H1 (cell line): ENCODE measurements at regions not wholly inside any gene's neighbourhood (a gene's known extent, or its start where the extent isn't known, plus 50 kb on each side); places are given as distances from the start of the nearest gene placed in this dataset.
"Not testable (repeated sequence)": the region's sequence is repeated elsewhere in the genome, so short reads cannot be mapped to it uniquely, and the experiment has no call there.

Source experiments
- CTCF ChIA-PET: fragments of 300-600 bp; sonication (Branson Sonifier 250); formaldehyde crosslinking; loops from one replicate; lab custom pipeline; 2021; ENCODE audit not compliant: partially characterized antibody; lab: Charles Lee
- POLR2A ChIA-PET: fragments of 300-600 bp; sonication (Branson Sonifier 250); formaldehyde crosslinking; loops from one replicate; lab custom pipeline; 2021; ENCODE audit warnings: inconsistent platforms; ENCODE audit not compliant: partially characterized antibody; lab: Charles Lee
- DNase-seq, 2 experiments: peaks; one replicate each; pipeline versions ENCODE4 v3.0.0 to v3.0.0-alpha.2; 2010 to 2022; ENCODE audit warnings: low spot score in 2 of 2, low read depth in 1 of 2, mixed read lengths in 1 of 2
- FAIRE-seq: peaks from 2 replicates; lab custom pipeline; 2011; peaks lifted over from hg19 to GRCh38; lab: Jason Lieb, UNC
- H2AFZ ChIP-seq: 2 replicates; pipeline ENCODE4 v1.8.1; 2012; ENCODE audit warnings: low read length, inconsistent platforms
- H2AK5ac ChIP-seq: 2 replicates; pipeline ENCODE4 v1.6.1; 2013; ENCODE audit warnings: low read depth, low read length
- H2BK120ac ChIP-seq: replicated peaks from 2 replicates; pipeline ENCODE3; 2013; ENCODE audit warnings: low read depth, low read length, inconsistent platforms
- H2BK12ac ChIP-seq: 2 replicates; pipeline ENCODE4 v1.6.1; 2013; ENCODE audit warnings: low read depth, low read length
- H2BK15ac ChIP-seq: 2 replicates; pipeline ENCODE4 v1.6.1; 2013; ENCODE audit warnings: low read length
- H2BK20ac ChIP-seq: 2 replicates; pipeline ENCODE4 v1.6.1; 2013; ENCODE audit warnings: low read length
- H2BK5ac ChIP-seq: 2 replicates; pipeline ENCODE4 v1.6.1; 2013; ENCODE audit warnings: low read depth, low read length
- H3K14ac ChIP-seq: 2 replicates; pipeline ENCODE4 v1.6.1; 2013; ENCODE audit warnings: inconsistent platforms; ENCODE audit not compliant: insufficient read length
- H3K18ac ChIP-seq: 2 replicates; pipeline ENCODE4 v1.6.1; 2013; ENCODE audit warnings: low read length; ENCODE audit errors: extremely low read depth
- H3K23ac ChIP-seq: 2 replicates; pipeline ENCODE4 v1.6.1; 2013; ENCODE audit warnings: inconsistent platforms; ENCODE audit not compliant: insufficient read length
- H3K23me2 ChIP-seq: 2 replicates; pipeline ENCODE4 v1.6.1; 2013; ENCODE audit warnings: low read depth, low read length
- H3K27ac ChIP-seq: 2 replicates; pipeline ENCODE4 v1.6.1; 2011; ENCODE audit warnings: low read depth, low read length, inconsistent platforms
- H3K27me3 ChIP-seq, 4 experiments: replicated peaks in 1 of 4; 1 replicate in 1 of 4; 2 replicates in 3 of 4; pipeline versions ENCODE4 v1.6.1 to v1.8.1; 2011 to 2013; ENCODE audit warnings: low read length in 3 of 4, mild to moderate bottlenecking in 3 of 4, inconsistent platforms in 2 of 4, mixed read lengths in 2 of 4, moderate library complexity in 1 of 4; ENCODE audit not compliant: control insufficient read depth in 3 of 4, insufficient read depth in 3 of 4; ENCODE audit errors: extremely low read depth in 1 of 4
- H3K36me3 ChIP-seq, 4 experiments: 2 replicates each; pipeline versions ENCODE4 v1.6.1 to v1.8.1; 2011 to 2013; ENCODE audit warnings: mild to moderate bottlenecking in 4 of 4, low read length in 3 of 4, moderate library complexity in 2 of 4, control low read depth in 1 of 4, inconsistent platforms in 1 of 4; ENCODE audit not compliant: insufficient read depth in 4 of 4, control insufficient read depth in 2 of 4
- H3K4ac ChIP-seq: replicated peaks from 2 replicates; pipeline ENCODE3; 2013; ENCODE audit warnings: low read length, low read depth, mixed read lengths, inconsistent platforms; ENCODE audit not compliant: insufficient read length
- H3K4me1 ChIP-seq, 4 experiments: replicated peaks in 1 of 4; 1 replicate in 1 of 4; 2 replicates in 3 of 4; pipeline versions ENCODE4 v1.6.1 to v1.8.1; 2011 to 2013; ENCODE audit warnings: low read length in 3 of 4, inconsistent platforms in 2 of 4, mixed read lengths in 1 of 4; ENCODE audit not compliant: insufficient read depth in 4 of 4, control insufficient read depth in 3 of 4
- H3K4me2 ChIP-seq, 2 experiments: 2 replicates each; pipeline versions ENCODE4 v1.6.1 to v1.8.1; 2011 to 2013; ENCODE audit warnings: low read depth in 2 of 2, low read length in 2 of 2, control low read depth in 1 of 2, inconsistent platforms in 1 of 2, mild to moderate bottlenecking in 1 of 2; ENCODE audit not compliant: insufficient read depth in 1 of 2
- H3K4me3 ChIP-seq, 4 experiments: fragments of 200-600, 300-600 bp in 1 of 4; sonication (generic), shearing (Covaris generic), sonication (Bioruptor Twin) in 1 of 4; 2 replicates each; pipeline versions ENCODE4 v1.5.1 to v1.8.1; 2011 to 2016; ENCODE audit warnings: low read length in 4 of 4, low read depth in 3 of 4, control low read depth in 2 of 4, inconsistent platforms in 2 of 4, mild to moderate bottlenecking in 2 of 4, mixed read lengths in 1 of 4, moderate library complexity in 1 of 4; ENCODE audit not compliant: insufficient read depth in 2 of 4; ENCODE audit errors: extremely low read depth in 1 of 4
- H3K56ac ChIP-seq: replicated peaks from 2 replicates; pipeline ENCODE3; 2013; ENCODE audit warnings: low read depth, mild to moderate bottlenecking, mixed read lengths, low read length, inconsistent platforms; ENCODE audit not compliant: insufficient read length
- H3K79me1 ChIP-seq: 2 replicates; pipeline ENCODE4 v1.6.1; 2013; ENCODE audit warnings: low read depth, low read length, control low read depth
- H3K79me2 ChIP-seq, 2 experiments: 2 replicates each; pipeline versions ENCODE4 v1.6.1 to v1.8.1; 2012 to 2013; ENCODE audit warnings: low read length in 2 of 2, mild to moderate bottlenecking in 2 of 2, inconsistent platforms in 1 of 2; ENCODE audit not compliant: insufficient read depth in 2 of 2, control insufficient read depth in 1 of 2
- H3K9ac ChIP-seq, 4 experiments: replicated peaks in 1 of 4; 1 replicate in 1 of 4; 2 replicates in 3 of 4; pipeline versions ENCODE4 v1.6.1 to v1.8.1; 2011 to 2013; ENCODE audit warnings: low read depth in 3 of 4, low read length in 3 of 4, control low read depth in 2 of 4, mild to moderate bottlenecking in 2 of 4, moderate library complexity in 2 of 4, inconsistent platforms in 1 of 4; ENCODE audit errors: extremely low read depth in 1 of 4
- H3K9me3 ChIP-seq, 2 experiments: 2 replicates each; pipeline versions ENCODE4 v1.6.1 to v1.8.1; 2012 to 2013; ENCODE audit warnings: mild to moderate bottlenecking in 2 of 2, moderate library complexity in 2 of 2, control low read depth in 1 of 2, inconsistent platforms in 1 of 2, low read depth in 1 of 2, low read length in 1 of 2, mixed read lengths in 1 of 2; ENCODE audit not compliant: insufficient read depth in 2 of 2
- H4K20me1 ChIP-seq, 2 experiments: replicated peaks in 1 of 2; 2 replicates each; pipeline versions ENCODE3 to v1.8.1; 2011 to 2013; ENCODE audit warnings: inconsistent platforms in 2 of 2, low read length in 2 of 2, mild to moderate bottlenecking in 1 of 2; ENCODE audit not compliant: insufficient read depth in 2 of 2, control insufficient read depth in 1 of 2
- H4K5ac ChIP-seq: 2 replicates; pipeline ENCODE4 v1.6.1; 2013; ENCODE audit warnings: low read length, low read depth, mixed read lengths, inconsistent platforms; ENCODE audit not compliant: insufficient read length
- H4K8ac ChIP-seq: 2 replicates; pipeline ENCODE4 v1.8.0; 2013; ENCODE audit warnings: mild to moderate bottlenecking, moderate library complexity, low read length, inconsistent platforms; ENCODE audit not compliant: insufficient read depth; ENCODE audit errors: extremely low read depth
- H4K91ac ChIP-seq: replicated peaks from 2 replicates; pipeline ENCODE3; 2013; ENCODE audit warnings: low read length, mixed read lengths, inconsistent platforms; ENCODE audit not compliant: insufficient read length
- WGBS, 2 experiments: shearing (Covaris generic) in 1 of 2; methylation state at CpG; one replicate each; pipeline versions ENCODE4 v1.1.6 to v1.1.7; 2013 to 2015; ENCODE audit warnings: low lambda C conversion rate in 2 of 2, mixed read lengths in 2 of 2, inconsistent platforms in 1 of 2, low coverage in 1 of 2, missing lambda C conversion rate in 1 of 2; ENCODE audit not compliant: insufficient replicate concordance in 2 of 2, insufficient coverage in 1 of 2, insufficient read length in 1 of 2; ENCODE audit errors: extremely low coverage in 1 of 2, missing lambda C conversion rate in 1 of 2; 5-methylcytosine and 5-hydroxymethylcytosine counted together

DNA sequence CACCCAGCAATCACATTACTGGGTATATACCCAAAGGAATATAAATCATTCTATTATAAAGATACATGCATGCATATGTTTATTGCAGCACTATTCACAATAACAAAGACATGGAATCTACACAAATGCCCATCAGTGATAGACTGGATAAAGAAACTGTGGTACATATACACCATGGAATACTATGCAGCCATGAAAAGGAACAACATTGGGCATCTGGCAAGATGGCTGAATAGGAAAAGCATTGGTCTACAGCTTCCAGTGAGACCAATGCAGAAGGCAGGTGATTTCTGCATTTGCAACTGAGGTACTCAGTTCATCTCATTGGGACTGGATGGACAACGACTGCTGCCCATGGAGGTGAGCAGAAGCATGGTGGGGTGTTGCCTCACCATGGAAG, 128.6 kb downstream of the FCRL5 start:
- H3K4me3 ChIP-seq, H4K8ac ChIP-seq, POLR2A ChIA-PET, H3K4me1 ChIP-seq, H2AFZ ChIP-seq, H3K23ac ChIP-seq, H2BK5ac ChIP-seq, H3K4me2 ChIP-seq, H3K56ac ChIP-seq, H3K79me1 ChIP-seq, H3K4ac ChIP-seq, H3K79me2 ChIP-seq, H4K91ac ChIP-seq, H3K14ac ChIP-seq, H3K27ac ChIP-seq, H3K23me2 ChIP-seq, H2AK5ac ChIP-seq, H2BK12ac ChIP-seq, DNase-seq, H2BK15ac ChIP-seq, H3K9me3 ChIP-seq, H4K5ac ChIP-seq, H3K36me3 ChIP-seq, FAIRE-seq, H3K9ac ChIP-seq, H2BK20ac ChIP-seq, H3K27me3 ChIP-seq, H2BK120ac ChIP-seq, H4K20me1 ChIP-seq, H3K18ac ChIP-seq: not testable (repeated sequence)
- CTCF ChIA-PET, result interaction anchor here (0.9 kb wide), 1 partner anchor 146 kb away, joined by 5 read pairs; no protein-coding TSS in a partner anchor
- WGBS, 2 experiments, result 94% methylated on average over 1 of the region's 1 CpG; no CpG with 5 or more reads in 1 of the 2 experiments
